ENCODE measurements at regions not wholly inside any gene's neighbourhood (a gene's known extent, or its start where the extent isn't known, plus 50 kb on each side); places are given as distances from the start of the nearest gene placed in this dataset.

DNA sequence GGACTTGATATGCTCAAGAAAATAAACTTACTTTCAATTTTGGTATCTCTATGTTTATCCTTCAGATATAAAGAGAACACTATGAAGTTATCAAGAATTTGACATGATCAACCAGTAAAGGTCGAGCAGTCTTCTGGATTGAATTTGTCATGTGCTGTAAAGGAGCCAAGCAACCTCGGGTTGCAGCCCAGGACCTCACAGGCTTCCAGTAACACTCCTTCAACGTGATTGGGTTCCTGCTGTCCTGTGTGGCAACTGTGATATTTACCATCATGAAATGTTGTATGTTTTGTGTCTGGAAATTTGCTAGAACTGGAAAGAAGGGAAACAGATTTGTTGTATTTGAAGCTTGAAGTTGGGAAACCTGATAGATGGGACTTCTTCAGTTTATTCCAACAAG is 52.0 kb upstream of the UGT2B7 start:
- no peak overlapping the region for H3K27ac ChIP-seq (ENCODE audit: low read length)
- TF ChIP-seq CTCF (IDR thresholded peaks at IDR 0.05; ENCODE audit: low read length) (no peak), EZH2 (optimal IDR thresholded peaks at IDR 0.05; ENCODE audit: low read depth, low read length) (no peak), EZH2phosphoT487 (IDR thresholded peaks at IDR 0.05; ENCODE audit: low read length) (no peak)
- no peaks in the 10 kb centered on the region for H3K9me2 ChIP-seq (replicated peaks; ENCODE audit: insufficient read depth, low read length)
- no peak for DNase-seq
- H4K20me1 ChIP-seq (ENCODE audit: insufficient read depth, low read length) = no peaks in the 10 kb centered on the region
- no peak overlapping the region for H3K4me3 ChIP-seq (ENCODE audit: low read length)
- no peak overlapping the region for H2AFZ ChIP-seq (ENCODE audit: low read length)
- H3K9ac ChIP-seq (ENCODE audit: low read length) = no peak overlapping the region
- H3K27me3 ChIP-seq (replicated peaks; ENCODE audit: insufficient read depth, low read length) = no peaks in the 10 kb centered on the region
- no peaks in the 10 kb centered on the region for H3K9me3 ChIP-seq (replicated peaks; ENCODE audit: insufficient read depth, low read length)
- no peaks in the 10 kb centered on the region for H3F3A ChIP-seq (ENCODE audit: insufficient read depth, low read length)
- H3K79me2 ChIP-seq (ENCODE audit: low read length) = no peaks in the 10 kb centered on the region
- no peaks in the 10 kb centered on the region for H3K36me3 ChIP-seq (replicated peaks; ENCODE audit: insufficient read depth, low read length)
- no peaks in the 10 kb centered on the region for H3K4me1 ChIP-seq (ENCODE audit: low read length)
- no peak overlapping the region for H3K4me2 ChIP-seq (ENCODE audit: low read depth, low read length)

Measured in MM.1S (cell line).